HepG2 (cell line): ENCODE measurements at regions not wholly inside any gene's neighbourhood (a gene's known extent, or its start where the extent isn't known, plus 50 kb on each side); places are given as distances from the start of the nearest gene placed in this dataset.

Experiments
- ELK4 ChIP-seq: sonication (generic); formaldehyde crosslinking; IDR thresholded peaks from 2 replicates; pipeline ENCODE4 v1.9.0; 2021; ENCODE audit warnings: missing genetic modification reagents, borderline replicate concordance
- ETV6 ChIP-seq: sonication (generic); formaldehyde crosslinking; conservative IDR thresholded peaks from 2 replicates; pipeline ENCODE4 v1.4.0; 2020; ENCODE audit warnings: missing genetic modification reagents
- HNF1A ChIP-seq, 2 experiments: sonication (generic) in 1 of 2; formaldehyde crosslinking in 1 of 2; IDR thresholded peaks; 2 replicates each; pipeline versions ENCODE4 v1.4.0 to v1.6.1; 2016 to 2020; ENCODE audit warnings: borderline replicate concordance in 1 of 2, low read depth in 1 of 2, mild to moderate bottlenecking in 1 of 2, missing genetic modification reagents in 1 of 2
- MXD3 ChIP-seq: IDR thresholded peaks from 2 replicates; pipeline ENCODE4 v1.6.1; 2016; ENCODE audit warnings: mild to moderate bottlenecking, missing biosample characterization, missing genetic modification reagents
- POLR2A ChIP-seq, 2 experiments: IDR thresholded peaks; 2 replicates each; pipeline ENCODE4 v1.6.1; 2011; ENCODE audit warnings: low read depth in 2 of 2, low read length in 2 of 2, mild to moderate bottlenecking in 1 of 2, moderate library complexity in 1 of 2; ENCODE audit not compliant: insufficient read depth in 1 of 2
- POLR2AphosphoS5 ChIP-seq: IDR thresholded peaks from 2 replicates; pipeline ENCODE4 v1.6.1; 2012; ENCODE audit warnings: low read depth, low read length
- ZHX1 ChIP-seq: sonication (generic); formaldehyde crosslinking; IDR thresholded peaks from 2 replicates; pipeline ENCODE4 v1.8.1; 2022; ENCODE audit warnings: low read depth, mild to moderate bottlenecking, missing genetic modification reagents
- ZNF318 ChIP-seq: sonication (generic); formaldehyde crosslinking; IDR thresholded peaks from 2 replicates; pipeline ENCODE4 v1.4.0; 2020; ENCODE audit warnings: mild to moderate bottlenecking, missing genetic modification reagents

GRCh38 chr13:30049692-30050091, 199.3 kb upstream of the UBL3 start (continued):
- TF ChIP-seq ZNF318 (no peak), MXD3 (CRISPR knock-in tag) (no peak), ETV6 (CRISPR knock-in tag) (no peak), POLR2A (IDR thresholded peaks at IDR 0.05; ENCODE audit: insufficient read depth in 1 of 2, low read depth in 2 of 2, low read length in 2 of 2) (no peak), POLR2AphosphoS5 (no peak), ELK4 (CRISPR knock-in tag) (no peak), ZHX1 (CRISPR knock-in tag) (no peak), HNF1A (IDR thresholded peaks at IDR 0.05; ENCODE audit: low read depth) (no peak), HNF1A (CRISPR knock-in tag; IDR thresholded peaks at IDR 0.05; ENCODE audit: borderline replicate concordance) (no peak)
